HL-60 (cell line): ENCODE measurements at regions not wholly inside any gene's neighbourhood (a gene's known extent, or its start where the extent isn't known, plus 50 kb on each side); places are given as distances from the start of the nearest gene placed in this dataset.

Experiments
- CTCF ChIP-seq: IDR thresholded peaks from one replicate; pipeline ENCODE4 v1.5.1; 2011; ENCODE audit warnings: low read length, control low read depth, inconsistent platforms; ENCODE audit not compliant: insufficient read depth
- GABPA ChIP-seq: IDR thresholded peaks from 2 replicates; pipeline ENCODE4 v1.6.1; 2012; ENCODE audit warnings: low read depth

GRCh38 chr1:30144831-30145230, 578.6 kb downstream of the MATN1 start:
- TF ChIP-seq CTCF (no peak), GABPA (no peak)
